Left renal cortex interstitium (tissue), 4 donors: ENCODE measurements at regions not wholly inside any gene's neighbourhood (a gene's known extent, or its start where the extent isn't known, plus 50 kb on each side); places are given as distances from the start of the nearest gene placed in this dataset.
A peak's percentile ranks its signal among the peaks of the same experiment; 100 is the strongest.
"Not testable (repeated sequence)": the region's sequence is repeated elsewhere in the genome, so short reads cannot be mapped to it uniquely, and the experiment has no call there.

Source experiments
- DNase-seq, 4 donors: peaks; one replicate each; pipeline ENCODE4 v3.0.0-alpha.2; 2013; ENCODE audit warnings: low read depth in 4 of 4, low spot score in 2 of 4, missing footprints in 1 of 4

DNA sequence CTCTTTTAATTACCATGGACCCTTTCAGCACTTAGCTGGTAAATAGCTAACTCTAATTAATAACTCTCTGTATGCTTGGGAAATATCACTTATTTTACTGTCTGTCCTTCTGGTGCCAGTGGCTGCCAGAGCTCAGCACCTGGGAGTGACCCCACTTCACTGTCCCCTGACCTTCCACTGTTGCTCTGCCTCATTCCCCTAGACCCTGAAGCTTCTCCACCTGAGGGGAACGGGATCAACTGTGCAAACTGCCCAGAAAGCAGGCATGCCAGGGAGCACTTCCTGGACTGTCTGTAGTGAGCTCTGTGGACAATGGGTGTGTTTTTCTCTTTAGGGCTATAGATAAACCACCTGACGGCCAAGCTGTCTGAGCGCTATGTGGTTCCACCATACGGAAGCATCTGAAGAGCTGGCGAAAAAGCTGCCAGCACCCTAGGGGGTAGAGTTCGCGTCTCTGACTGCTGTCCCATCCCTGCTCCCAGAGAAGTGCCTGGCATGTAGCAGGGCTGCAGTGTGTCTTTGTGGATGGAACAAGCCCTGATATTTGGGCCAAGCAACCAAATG lies 106.3 kb upstream of the FOXA2 start:
- DNase-seq: no peak

DNA sequence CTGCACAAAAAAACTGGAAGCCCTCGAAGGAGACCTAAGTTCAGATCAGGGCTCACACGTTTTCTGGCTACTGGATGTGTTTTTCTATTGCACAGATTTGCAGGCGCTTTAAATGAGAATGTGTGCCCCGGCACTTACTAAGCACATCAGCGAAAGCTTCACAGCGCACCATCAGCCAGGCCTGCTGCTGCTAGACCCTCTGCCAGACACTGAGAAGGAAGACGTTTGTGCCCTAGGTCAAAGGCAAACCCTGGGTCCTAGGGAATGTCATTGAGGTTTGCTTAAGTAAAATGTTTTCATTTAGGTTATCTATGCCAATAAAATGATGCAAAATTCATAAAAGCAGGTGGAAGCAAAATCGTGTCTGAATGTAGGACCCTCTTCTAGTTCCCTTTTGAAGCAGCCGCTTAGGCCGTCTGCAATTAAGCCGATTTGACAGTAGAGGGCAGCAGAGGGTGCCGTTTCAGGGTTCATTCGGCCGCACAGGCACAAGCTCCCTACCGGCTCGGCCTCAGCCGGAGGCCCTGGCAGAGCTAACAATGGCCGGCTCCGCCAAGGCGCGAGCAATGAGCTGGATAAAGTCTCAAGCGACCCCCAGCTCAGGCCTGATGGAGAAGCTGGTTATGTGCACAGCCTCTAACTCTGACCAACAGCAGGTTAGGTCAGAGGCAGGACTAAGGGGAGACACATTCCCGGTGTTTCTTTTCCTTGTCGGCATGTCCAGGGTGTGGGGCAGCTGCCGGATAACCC lies 107.2 kb upstream of the FOXA2 start:
- peak; percentile 36 to 63 (median 48) for DNase-seq

DNA sequence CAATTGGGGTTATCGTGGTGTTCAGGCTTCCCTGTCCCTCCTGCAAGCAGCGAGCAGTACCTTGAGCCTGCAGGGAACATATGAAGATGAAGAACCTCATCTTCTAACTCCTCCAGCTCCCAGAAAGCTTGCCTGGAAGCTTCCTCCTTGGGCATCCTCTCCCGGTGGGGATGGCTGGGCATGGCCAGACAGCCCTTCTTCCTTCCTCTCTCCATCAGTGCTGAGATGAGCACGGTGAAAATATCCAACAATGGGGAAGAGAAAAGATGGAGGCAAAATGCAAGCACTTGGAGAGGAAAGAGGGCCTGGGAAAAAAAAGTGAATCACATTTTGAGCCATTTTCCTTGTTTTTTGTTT lies 107.7 kb upstream of the FOXA2 start:
- DNase-seq: no peak

DNA sequence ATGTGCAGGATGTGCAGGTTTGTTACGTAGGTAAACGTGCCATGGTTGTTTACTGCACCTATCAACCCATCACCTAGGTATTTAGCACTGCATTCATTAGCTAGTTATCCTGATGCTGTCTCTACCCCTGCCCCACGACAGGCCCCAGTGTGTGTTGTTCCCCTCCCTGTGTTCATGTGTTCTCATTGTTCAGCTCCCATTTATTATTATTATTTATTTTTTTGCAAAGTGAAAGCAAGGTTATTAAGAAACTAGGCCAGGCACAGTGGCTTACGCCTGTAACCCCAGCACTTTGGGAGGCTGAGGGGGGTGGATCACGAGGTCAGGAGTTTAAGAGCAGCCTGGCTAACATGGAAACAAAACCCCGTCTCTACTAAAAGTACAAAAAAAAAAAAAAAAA lies 108.2 kb upstream of the FOXA2 start:
- DNase-seq: not testable (repeated sequence)

DNA sequence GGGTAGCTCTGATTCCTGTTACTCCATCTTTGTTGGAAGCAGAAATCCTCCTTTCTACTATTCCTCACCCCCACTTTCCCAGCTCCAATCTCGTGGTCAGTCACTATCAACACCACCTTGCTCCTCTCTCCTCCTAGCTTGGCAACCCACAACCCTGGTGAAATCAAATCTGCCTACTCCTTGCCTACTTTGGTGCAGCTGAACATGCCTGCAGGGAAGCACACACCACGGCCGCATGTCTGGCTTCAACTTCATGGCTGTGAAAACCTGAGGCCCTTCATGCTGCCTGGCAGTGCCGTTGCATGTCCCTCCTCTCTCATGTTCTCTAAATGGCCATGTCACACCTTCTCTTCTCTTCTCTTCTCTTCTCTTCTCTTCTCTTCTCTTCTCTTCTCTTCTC lies 112.4 kb upstream of the FOXA2 start:
- DNase-seq: no peak

DNA sequence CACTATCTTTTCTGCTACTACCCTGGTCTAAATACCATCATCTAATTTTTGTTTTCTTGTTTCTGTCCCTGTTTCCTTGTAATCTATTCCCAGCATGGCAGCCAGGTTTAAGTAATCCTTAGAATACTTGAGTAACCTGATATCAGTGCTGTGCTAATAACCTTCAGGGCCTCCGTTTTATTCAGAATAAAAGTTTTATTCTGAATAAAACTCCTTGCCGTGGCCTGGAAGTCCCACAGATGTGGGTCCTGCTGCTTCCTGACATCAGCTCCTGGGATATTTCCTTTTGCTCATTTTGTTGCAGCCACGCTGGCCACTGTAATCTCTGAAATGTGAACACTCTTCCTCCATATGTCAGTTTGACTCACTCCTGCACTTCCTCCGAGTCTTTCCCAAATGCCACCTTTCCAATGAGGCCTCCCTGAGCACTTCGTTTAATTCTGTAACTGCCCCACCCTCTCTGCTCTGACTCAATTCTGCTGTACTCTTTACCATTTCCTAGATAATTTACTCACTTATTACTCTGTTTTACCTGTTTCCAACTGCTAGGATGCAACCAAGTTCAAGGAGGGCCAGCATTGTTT lies 114.0 kb upstream of the FOXA2 start:
- no peak for DNase-seq

DNA sequence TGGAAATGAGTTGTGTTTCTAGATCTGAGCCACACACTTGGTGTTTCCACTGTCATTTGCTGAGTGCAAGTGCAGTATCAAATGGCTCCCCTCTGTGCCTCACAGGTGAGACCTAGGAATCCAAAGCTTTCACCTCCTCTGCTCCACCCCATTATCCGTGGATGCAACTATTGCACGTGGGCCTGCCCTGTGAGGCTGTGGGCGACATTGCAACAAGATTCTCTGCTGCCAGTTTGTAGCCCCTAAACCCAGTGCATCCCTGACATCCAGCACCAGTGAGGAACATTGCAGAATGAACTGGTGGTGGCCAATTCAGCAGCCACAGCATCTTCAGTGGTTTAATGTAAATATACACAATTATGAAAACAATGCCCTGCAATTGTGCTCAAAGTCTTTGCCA lies 115.0 kb upstream of the FOXA2 start:
- no peak for DNase-seq

DNA sequence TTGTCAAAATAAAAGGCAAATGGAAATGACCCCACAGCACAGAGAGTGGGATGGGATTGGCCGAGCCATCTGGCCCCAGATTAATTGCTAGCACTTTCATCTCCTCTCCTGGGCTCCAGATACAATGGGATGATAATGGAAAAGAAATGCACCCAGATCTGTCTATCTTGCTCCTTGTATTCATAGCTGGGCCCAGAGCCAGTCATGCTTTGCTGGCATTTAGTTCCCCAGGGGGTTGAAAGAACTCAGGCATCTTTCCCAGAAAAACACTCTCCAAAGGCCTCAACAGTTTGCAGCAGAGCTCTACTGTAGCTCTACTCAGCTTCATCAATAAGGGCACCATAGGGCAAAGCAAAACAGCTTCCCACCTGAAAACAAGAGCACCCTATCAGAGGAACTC lies 116.0 kb upstream of the FOXA2 start:
- DNase-seq: no peak

DNA sequence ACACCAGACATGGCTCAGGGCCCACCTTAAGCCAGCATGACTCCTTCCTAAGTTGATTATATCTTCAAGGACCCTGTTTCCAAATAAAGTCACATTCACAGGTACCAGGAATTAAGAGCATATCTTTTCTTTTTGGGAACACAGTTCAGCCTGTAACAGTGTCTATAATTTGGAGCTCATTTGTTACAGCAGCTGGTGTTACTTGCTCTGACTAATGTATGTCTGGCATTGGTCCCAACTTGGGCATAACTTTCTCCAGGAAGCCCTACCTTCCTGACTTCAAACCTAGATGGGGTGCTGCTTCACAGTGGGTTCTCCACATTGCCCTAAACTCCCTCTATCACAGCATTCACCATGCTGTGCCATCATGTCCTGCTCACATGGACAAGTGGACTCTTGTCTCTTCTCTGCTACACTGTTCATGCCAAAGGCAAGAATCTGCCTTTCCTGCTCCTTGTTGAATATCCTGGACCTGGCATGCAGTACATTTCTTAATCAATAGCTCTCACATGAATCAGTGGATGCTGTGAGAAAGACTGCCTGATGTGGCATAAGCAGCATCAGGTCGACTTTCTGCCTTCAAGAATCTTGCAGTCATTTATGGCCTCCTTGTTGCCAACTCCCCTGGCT lies 117.4 kb upstream of the FOXA2 start:
- no peak for DNase-seq

DNA sequence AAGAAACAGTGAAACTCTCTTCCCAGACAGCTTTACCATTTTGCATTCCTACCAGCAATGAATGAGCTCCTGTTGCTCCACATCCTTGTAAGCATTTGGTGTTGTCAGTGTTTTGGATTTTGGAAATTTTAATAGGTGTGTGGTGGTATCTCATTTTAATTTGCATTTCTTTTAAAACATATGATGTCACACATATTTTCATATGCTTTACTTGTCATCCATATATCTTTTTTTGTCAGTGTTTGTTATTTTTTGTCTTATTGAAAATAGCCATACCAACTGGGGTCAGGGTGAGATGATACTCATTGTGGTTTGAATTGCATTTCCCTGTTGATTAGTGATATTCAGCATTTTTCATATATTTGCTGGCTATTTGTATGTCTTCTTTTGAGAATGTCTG lies 119.5 kb upstream of the FOXA2 start:
- no peak for DNase-seq

DNA sequence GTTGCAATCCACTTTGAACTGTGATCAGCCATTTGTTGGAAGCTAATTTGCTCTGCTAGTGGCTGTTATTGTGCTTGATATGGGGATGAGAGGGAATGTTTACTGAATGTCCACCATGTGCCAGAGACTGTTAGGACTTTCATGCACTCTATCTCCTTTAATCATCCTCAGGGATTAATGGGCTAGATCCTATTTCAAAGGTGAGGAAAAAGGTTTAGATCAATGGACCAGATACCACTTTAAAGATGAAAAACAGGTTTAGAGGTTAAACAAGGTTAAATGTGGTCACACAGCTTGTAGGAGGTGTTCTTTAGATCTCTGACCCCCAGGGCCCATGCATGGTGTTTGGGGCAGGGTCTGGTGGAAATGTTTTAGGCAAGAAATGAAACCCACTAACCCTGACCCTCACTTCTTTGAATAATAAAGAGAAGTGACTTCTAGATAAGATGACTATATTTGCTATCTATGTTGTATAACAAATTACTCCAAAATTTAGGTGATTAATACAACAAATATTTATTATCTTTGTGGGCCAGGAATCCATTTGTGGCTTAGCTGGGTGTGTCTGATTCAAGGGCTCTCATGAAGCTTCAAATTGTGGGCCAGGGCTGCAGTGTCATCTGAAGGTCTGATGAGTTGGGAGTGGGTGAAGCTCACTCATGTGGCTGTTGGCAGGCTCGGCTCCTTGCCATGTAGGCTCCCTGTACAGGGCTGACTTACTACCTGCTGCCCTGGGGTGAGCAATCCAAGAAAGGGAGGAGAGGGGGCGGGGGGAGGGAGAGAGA lies 127.8 kb upstream of the FOXA2 start:
- DNase-seq: no peak

DNA sequence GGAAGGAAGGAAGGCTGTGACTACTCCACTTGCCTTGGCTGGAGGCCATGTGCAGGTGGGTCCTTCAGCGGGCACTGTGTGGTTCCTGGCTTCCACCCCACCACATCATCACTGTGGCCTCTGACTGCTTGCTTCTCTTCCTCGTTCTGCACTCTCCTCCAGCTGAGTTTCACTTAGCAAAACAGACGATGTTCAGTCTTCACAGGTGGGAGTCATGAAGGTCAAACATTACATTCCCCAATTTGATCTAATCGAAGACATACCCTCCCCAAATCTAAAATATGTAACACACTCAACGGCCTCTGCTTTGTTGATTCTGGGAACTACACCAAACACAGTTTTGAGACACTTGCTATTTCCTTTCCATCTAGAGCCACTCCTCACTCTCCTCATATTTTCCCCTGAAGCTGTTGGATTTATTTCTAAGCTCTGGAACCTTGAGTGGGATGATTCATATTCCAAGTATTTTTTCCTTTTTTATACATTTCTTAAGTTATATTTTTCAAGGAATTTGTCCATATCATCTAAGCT lies 132.5 kb upstream of the FOXA2 start:
- no peak for DNase-seq

DNA sequence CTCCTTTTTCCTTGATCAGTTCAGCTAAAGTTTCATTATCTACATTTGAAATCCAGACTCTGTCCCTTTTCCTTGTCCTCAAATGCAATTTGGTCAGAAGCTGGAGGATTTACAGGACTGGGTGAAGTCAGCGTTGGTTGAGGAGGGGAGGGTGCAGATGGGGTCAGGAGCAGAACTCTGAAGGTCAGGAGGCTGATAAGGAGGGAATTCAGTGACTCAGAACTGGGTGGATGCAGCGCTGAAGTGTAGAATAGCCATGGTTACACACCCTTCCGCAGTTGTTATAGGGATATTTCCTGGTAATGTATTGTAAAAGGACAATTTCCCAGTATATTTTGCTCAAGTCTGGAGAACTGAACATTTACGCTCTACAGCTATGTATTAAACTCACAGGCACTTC lies 133.1 kb upstream of the FOXA2 start:
- DNase-seq: no peak

DNA sequence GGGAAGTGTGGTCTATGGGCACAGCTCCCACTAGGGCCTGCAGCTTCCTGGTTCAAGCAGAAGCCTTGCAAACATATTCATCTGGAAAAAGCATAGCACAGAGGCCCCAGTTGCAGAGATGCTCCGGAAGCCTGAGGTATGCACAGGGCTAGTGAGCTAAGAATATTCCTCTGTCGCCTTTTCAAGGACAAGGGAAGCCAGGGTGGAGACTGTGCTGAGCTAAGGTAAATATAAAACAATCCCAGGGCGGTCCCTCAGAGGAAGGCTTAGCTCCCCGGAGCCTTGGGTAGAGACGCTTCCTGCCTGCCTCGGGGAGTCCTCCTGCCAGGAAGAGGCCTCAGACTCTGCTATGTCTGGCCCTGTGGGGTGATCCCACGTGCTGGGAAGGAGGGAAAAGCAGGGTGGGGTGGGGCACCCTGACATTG lies 134.8 kb upstream of the FOXA2 start:
- DNase-seq: no peak

DNA sequence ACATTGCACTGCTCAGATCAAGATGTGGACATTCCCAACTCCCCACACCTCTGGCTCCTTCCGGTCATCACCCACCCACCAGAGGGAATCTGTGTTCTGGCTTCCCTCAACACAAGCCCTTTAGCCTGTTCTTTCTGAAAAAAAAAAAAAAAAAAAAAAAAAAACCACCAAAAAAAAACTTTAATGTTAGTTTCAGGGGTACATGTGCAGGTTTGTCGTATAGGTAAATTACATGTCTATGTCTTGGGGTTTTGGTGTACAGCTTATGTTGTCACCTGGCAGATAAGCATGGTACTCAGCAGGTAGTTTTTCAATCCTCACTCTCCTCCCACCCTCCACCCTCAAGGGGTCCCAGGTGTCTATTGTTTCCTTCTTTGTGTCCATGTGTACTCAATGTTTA lies 135.8 kb upstream of the FOXA2 start:
- no peak for DNase-seq

DNA sequence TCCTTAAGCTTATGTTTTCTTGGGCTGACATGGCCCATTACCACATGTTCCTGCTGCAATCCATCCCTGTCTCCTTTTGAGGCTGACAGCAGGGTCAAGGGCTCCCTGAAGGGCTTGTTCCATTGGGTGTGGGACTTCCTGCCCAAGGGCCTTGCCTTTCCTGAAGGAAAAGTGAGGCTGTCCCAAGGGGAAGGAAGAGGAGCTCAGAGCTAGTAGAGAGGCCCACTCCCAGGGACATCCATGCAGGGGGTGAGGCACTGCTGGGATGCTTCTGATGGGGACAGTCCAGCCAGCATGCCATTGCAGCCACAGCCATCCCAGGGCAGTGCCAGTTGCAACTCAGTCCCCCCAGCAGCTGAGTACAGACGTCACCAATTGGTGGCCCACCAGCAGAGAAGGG lies 138.4 kb upstream of the FOXA2 start:
- DNase-seq: no peak

DNA sequence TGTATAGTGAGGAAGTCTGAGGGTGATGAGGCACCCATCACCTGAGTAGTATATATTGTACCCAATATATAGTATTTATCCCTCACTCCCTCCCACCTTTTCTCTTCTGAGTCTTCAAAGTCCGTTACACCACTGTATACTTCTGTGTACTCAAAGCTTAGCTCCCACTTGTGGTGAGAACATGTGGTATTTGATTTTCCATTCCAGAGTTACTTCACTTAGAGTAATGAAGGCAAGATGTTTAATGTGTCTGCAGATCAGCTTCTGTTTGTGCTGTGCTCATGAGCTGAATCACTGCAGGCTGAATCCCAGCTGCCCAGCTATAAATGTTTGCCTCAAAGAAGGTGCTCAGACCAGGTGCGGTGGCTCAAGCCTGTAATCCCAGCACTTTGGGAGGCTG lies 139.3 kb upstream of the FOXA2 start:
- DNase-seq: no peak

DNA sequence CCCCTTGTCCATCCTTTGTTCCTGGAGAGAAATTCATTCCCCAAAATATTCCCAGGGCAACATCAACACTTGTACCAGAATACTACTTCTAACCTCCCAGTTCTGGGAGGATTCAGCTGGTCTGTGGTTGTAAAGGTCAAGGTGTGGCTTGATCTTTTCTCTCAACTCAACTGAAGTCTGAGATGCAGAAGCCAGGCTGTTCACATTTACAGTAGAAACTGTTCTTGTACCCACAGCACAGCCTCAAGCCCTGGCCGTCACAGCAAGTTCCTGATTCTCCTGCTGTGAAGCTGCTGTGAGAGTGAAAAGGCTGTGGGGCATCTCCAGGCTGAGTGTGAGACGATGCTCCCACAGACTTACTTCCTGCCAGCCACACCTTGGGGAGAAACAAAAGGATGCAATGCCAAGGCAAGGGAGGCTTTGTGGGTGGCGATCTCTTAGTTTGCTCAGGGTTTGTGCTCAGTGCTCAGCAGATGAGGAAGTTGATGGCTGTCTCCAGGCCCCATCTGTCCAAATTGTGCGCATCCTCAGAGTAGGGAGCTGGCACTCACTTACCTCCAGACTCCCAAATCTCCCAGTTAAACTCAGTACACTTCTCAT lies 143.9 kb upstream of the FOXA2 start:
- no peak for DNase-seq

DNA sequence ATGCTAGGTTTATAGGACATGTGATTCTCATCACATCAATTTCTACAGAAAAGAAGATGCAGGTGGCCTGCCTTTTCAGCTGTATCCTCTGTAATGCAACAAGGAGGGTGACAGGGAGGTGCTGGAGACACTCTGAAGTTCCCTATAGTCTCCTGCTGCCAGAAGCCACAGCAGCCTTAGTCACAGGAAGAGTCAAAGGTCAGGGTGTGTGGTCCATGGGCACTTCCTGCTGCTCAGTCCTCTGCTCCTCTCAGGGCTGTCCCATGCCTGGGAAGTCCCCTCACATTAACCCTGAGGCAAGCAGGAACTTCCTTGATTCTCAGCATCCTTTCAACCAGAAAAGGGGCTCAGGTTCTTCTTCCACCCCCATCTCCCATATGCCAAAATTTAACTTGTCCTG lies 144.8 kb upstream of the FOXA2 start:
- DNase-seq: no peak

DNA sequence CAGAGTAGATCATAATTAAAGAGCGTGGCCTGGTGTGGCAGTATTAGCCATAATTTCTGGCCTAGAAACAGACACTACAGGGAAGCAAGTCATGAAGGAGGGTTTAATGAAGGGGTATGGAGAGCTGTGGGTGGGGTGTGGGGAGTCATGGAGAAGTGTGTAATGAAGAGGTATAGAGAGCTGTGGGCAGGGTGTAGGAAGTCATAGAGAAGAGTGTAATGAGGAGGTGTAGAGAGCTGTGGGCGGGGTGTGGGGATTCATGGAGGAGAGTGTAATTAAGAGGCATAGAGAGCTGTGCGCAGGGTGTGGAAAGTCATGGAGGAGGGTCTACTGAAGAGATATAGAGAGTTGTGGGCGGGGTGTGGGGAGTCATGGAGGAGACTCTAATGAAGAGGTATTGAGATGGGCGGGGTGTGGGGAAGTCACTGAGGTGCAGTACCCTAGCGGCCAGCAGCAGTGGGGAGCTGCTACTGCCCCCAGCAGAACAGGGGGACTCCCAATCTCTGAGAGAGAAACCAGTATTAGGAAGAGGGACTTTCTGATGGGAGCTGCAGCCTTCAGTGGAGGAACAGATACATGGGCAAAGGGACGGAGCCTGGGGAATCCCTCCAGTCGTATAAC lies 145.4 kb upstream of the FOXA2 start:
- DNase-seq: no peak
